Gastroesophageal sphincter (tissue), 3 donors: ENCODE measurements at regions not wholly inside any gene's neighbourhood (a gene's known extent, or its start where the extent isn't known, plus 50 kb on each side); places are given as distances from the start of the nearest gene placed in this dataset.

ENCODE experiments used
- POLR2A ChIP-seq, 2 donors: fragments of 450-650 bp; IDR thresholded peaks; one replicate each; pipeline ENCODE4 v1.6.1; 2017; ENCODE audit warnings: antibody characterized with exemption in 2 of 2, mild to moderate bottlenecking in 2 of 2, moderate library complexity in 1 of 2
- TF ChIP-seq, protein P1 (sequence below), 4 experiments: fragments of 200-600 bp in 2 of 4; fragments of 450-650 bp in 2 of 4; sonication (generic) in 1 of 4; IDR thresholded peaks; one replicate each; pipeline ENCODE4 v1.5.1; 2017 to 2019; ENCODE audit warnings: antibody characterized with exemption in 4 of 4, mild to moderate bottlenecking in 2 of 4, moderate library complexity in 2 of 4

DNA sequence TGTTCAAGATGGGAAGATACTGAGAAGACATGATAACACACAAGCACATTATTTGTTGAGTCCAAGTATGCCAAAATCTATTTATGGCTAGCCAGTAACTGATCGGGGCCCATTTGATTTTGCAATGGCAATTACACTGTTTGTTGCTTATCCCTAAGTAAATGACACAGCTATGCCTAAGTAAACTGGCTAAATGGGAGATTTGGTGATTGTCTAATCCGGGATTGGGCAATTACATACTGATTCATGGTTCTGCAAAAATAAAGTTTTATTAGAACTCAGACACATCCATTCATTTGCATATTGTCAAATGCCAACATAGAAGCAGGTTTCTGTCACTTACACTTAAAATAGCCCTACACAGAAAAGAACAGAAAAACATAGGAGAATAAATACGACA, 140.2 kb upstream of the TBL1X start:
- no peak for TF ChIP-seq POLR2A (IDR thresholded peaks at IDR 0.05)
- TF ChIP-seq, protein P1, sequence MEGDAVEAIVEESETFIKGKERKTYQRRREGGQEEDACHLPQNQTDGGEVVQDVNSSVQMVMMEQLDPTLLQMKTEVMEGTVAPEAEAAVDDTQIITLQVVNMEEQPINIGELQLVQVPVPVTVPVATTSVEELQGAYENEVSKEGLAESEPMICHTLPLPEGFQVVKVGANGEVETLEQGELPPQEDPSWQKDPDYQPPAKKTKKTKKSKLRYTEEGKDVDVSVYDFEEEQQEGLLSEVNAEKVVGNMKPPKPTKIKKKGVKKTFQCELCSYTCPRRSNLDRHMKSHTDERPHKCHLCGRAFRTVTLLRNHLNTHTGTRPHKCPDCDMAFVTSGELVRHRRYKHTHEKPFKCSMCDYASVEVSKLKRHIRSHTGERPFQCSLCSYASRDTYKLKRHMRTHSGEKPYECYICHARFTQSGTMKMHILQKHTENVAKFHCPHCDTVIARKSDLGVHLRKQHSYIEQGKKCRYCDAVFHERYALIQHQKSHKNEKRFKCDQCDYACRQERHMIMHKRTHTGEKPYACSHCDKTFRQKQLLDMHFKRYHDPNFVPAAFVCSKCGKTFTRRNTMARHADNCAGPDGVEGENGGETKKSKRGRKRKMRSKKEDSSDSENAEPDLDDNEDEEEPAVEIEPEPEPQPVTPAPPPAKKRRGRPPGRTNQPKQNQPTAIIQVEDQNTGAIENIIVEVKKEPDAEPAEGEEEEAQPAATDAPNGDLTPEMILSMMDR (IDR thresholded peaks at IDR 0.05) = no peak
